MM.1S (cell line): ENCODE measurements at regions not wholly inside any gene's neighbourhood (a gene's known extent, or its start where the extent isn't known, plus 50 kb on each side); places are given as distances from the start of the nearest gene placed in this dataset.
"Not testable (repeated sequence)": the region's sequence is repeated elsewhere in the genome, so short reads cannot be mapped to it uniquely, and the experiment has no call there.

ENCODE experiments used
- EZH2 ChIP-seq: fragments of 300-600 bp; sonication (generic); optimal IDR thresholded peaks from 2 replicates; pipeline ENCODE3; 2017; ENCODE audit warnings: low read depth, mild to moderate bottlenecking, antibody characterized with exemption, low read length, mixed read lengths
- TF ChIP-seq, protein P1 (sequence below): fragments of 300-600 bp; sonication (generic); IDR thresholded peaks from 2 replicates; pipeline ENCODE4 v1.5.1; 2016; ENCODE audit warnings: antibody characterized with exemption, low read length, mixed read lengths

DNA sequence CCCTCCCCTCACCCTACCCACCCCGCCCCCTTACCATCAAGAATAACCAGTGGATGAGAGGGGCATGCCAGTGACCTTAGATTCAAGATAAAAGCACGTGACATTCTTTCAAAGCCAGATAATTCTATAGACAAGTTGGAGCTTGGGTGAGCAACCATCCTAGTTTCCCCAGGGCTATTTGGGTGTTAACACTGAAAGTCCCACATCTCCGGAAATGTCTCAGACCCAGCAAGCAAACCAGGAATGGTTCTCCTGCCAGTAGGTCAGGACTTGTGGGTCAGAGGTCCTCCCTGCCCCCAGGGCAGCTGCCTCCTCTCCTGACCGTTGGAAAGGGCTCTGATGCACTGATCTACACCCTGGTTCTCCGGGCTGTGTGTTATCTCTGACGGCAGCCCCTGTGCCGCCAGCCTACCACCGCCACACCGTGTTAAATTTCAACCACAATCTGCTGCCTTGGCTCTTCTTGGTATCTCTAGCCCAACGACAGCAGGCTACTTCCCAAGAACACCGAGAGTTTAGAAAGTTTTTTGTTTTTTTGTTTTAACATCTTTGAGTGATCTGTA lies 287.0 kb downstream of the BCL2L11 start:
- TF ChIP-seq, protein P1, sequence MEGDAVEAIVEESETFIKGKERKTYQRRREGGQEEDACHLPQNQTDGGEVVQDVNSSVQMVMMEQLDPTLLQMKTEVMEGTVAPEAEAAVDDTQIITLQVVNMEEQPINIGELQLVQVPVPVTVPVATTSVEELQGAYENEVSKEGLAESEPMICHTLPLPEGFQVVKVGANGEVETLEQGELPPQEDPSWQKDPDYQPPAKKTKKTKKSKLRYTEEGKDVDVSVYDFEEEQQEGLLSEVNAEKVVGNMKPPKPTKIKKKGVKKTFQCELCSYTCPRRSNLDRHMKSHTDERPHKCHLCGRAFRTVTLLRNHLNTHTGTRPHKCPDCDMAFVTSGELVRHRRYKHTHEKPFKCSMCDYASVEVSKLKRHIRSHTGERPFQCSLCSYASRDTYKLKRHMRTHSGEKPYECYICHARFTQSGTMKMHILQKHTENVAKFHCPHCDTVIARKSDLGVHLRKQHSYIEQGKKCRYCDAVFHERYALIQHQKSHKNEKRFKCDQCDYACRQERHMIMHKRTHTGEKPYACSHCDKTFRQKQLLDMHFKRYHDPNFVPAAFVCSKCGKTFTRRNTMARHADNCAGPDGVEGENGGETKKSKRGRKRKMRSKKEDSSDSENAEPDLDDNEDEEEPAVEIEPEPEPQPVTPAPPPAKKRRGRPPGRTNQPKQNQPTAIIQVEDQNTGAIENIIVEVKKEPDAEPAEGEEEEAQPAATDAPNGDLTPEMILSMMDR = not testable (repeated sequence)
- TF ChIP-seq EZH2 = not testable (repeated sequence)
